ENCODE measurements at regions not wholly inside any gene's neighbourhood (a gene's known extent, or its start where the extent isn't known, plus 50 kb on each side); places are given as distances from the start of the nearest gene placed in this dataset.

DNA sequence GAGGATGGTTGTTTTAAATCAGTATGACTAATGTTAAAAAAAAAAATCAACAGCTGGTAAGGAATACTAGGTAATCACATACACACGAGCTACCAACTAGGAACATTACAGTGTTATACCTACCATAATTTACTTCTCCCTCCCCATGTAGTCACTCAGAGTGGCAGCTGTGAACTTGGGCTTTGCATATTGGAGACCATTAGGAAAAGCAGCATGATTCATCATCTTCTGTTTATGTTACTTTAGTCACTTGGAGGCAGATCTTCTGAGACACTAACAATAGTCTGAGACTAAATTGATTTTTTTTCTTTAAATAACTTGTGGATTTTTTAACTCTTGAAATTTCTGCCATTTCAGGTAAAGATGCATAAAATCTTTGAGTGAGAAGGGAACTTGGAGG lies 141.5 kb upstream of the NR4A3 start:
- FAIRE-seq (no peak), DNase-seq (ENCODE audit: insufficient read length, low spot score) (no peak)
- TF ChIP-seq TAF1 (IDR thresholded peaks at IDR 0.05; ENCODE audit: low read depth, low read length) (no peak), POLR2AphosphoS5 (IDR thresholded peaks at IDR 0.05; ENCODE audit: low read depth, low read length) (no peak), PAX5 (IDR thresholded peaks at IDR 0.05; ENCODE audit: insufficient read depth, low read length, severe bottlenecking) (no peak), POLR2A (IDR thresholded peaks at IDR 0.05; ENCODE audit: low read depth, low read length) (no peak), POU2F2 (IDR thresholded peaks at IDR 0.05; ENCODE audit: low read depth, low read length) (no peak), SPI1 (IDR thresholded peaks at IDR 0.05; ENCODE audit: low read depth, low read length) (no peak)

DNA sequence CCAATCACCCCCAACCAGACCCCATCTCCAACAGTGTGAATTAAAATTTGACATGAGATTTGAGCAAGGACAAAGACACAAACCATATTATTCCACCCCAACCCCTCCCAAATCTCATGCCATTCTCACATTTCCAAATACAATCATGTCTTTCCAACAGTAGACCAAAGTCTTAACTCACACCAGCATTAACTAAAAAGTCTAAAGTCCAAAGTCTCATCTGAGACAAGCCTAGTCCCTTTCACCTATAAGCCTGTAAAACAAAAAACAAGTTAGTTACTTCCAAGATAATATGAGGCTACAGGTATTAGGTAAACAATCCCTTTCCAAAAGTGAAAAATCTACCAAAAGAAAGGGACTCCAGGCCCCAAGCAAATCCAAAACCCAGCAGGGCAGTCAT lies 140.6 kb upstream of the NR4A3 start:
- DNase-seq (ENCODE audit: insufficient read length, low spot score) (no peak), FAIRE-seq (no peak)
- TF ChIP-seq TAF1 (IDR thresholded peaks at IDR 0.05; ENCODE audit: low read depth, low read length), result no peak
- TF ChIP-seq POU2F2 (IDR thresholded peaks at IDR 0.05; ENCODE audit: low read depth, low read length), result no peak
- TF ChIP-seq PAX5 (IDR thresholded peaks at IDR 0.05; ENCODE audit: insufficient read depth, low read length, severe bottlenecking), result no peak
- no peak for TF ChIP-seq SPI1 (IDR thresholded peaks at IDR 0.05; ENCODE audit: low read depth, low read length)

DNA sequence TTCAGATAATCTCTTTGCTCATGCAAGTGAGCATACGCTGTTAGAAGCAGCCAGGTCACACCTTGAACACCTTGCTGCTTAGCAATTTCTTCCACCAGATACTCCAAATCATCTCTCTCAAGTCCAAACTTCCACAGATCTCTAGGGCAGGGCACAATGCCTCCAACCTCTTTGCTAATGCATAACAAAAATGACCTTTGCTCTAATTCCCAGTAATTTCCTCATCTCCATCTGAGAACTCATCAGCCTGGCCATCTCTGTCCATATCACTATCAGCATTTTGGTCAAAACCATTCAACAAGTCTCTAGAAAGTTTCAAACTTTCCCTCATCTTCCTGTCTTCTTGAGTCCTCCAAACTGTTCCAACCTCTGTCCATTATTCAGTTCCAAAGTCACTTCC lies 139.3 kb upstream of the NR4A3 start:
- DNase-seq (ENCODE audit: insufficient read length, low spot score), result no peak
- no peak for FAIRE-seq
- TF ChIP-seq POU2F2 (IDR thresholded peaks at IDR 0.05; ENCODE audit: low read depth, low read length) (no peak), TAF1 (IDR thresholded peaks at IDR 0.05; ENCODE audit: low read depth, low read length) (no peak), POLR2A (IDR thresholded peaks at IDR 0.05; ENCODE audit: low read depth, low read length) (no peak), PAX5 (IDR thresholded peaks at IDR 0.05; ENCODE audit: insufficient read depth, low read length, severe bottlenecking) (no peak), SPI1 (IDR thresholded peaks at IDR 0.05; ENCODE audit: low read depth, low read length) (no peak), POLR2AphosphoS5 (IDR thresholded peaks at IDR 0.05; ENCODE audit: low read depth, low read length) (no peak)

DNA sequence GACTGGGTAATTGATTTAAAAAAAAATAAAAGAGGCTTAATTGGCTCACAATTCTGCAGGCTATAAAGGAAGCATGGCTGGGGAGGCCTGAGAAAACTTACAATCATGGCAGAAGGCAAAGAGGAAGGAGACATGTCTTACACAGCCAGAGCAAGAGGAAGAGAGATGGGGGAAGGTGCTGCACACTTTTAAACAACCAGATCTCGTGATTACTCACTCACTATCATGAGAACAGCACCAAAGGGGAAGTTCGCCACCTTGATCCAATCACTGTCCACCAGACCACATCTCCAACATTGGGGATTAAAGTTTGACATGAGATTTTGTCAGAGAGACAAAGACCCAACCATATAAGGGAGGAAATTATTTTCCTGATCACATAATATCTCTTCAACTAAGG lies 138.8 kb upstream of the NR4A3 start:
- no peak for FAIRE-seq

DNA sequence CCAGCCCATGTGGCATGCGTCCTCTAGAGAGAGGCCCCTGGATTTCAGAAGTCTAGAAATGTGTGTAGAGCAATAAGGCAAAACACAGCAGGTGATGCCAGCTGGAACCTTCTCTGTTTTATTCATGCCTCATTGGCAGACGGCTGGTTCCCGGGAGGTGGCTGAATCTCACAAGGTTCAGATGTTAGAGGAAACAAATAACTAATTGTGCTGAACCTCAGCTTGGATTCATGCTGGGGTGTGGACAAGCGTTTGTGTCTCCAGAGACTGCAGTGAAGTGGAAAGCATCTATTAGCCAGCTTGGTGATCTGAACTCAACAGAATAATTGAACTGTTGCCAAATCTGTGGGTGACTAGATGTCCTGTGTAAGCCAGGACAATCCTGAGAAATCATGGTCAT lies 131.1 kb upstream of the NR4A3 start:
- TF ChIP-seq PAX5 (IDR thresholded peaks at IDR 0.05; ENCODE audit: insufficient read depth, low read length, severe bottlenecking), result no peak
- no peak for TF ChIP-seq POLR2AphosphoS5 (IDR thresholded peaks at IDR 0.05; ENCODE audit: low read depth, low read length)
- no peak for TF ChIP-seq TAF1 (IDR thresholded peaks at IDR 0.05; ENCODE audit: low read depth, low read length)
- TF ChIP-seq POU2F2 (IDR thresholded peaks at IDR 0.05; ENCODE audit: low read depth, low read length), result no peak
- TF ChIP-seq SPI1 (IDR thresholded peaks at IDR 0.05; ENCODE audit: low read depth, low read length), result no peak
- no peak for TF ChIP-seq POLR2A (IDR thresholded peaks at IDR 0.05; ENCODE audit: low read depth, low read length)
- no peak for FAIRE-seq
- no peak for DNase-seq (ENCODE audit: insufficient read length, low spot score)

More for the DNA sequence above, 138.8 kb upstream of the NR4A3 start:
- no peak for DNase-seq (ENCODE audit: insufficient read length, low spot score)
- TF ChIP-seq TAF1 (IDR thresholded peaks at IDR 0.05; ENCODE audit: low read depth, low read length) (no peak), POLR2AphosphoS5 (IDR thresholded peaks at IDR 0.05; ENCODE audit: low read depth, low read length) (no peak), POLR2A (IDR thresholded peaks at IDR 0.05; ENCODE audit: low read depth, low read length) (no peak), SPI1 (IDR thresholded peaks at IDR 0.05; ENCODE audit: low read depth, low read length) (no peak), POU2F2 (IDR thresholded peaks at IDR 0.05; ENCODE audit: low read depth, low read length) (no peak), PAX5 (IDR thresholded peaks at IDR 0.05; ENCODE audit: insufficient read depth, low read length, severe bottlenecking) (no peak)

DNA sequence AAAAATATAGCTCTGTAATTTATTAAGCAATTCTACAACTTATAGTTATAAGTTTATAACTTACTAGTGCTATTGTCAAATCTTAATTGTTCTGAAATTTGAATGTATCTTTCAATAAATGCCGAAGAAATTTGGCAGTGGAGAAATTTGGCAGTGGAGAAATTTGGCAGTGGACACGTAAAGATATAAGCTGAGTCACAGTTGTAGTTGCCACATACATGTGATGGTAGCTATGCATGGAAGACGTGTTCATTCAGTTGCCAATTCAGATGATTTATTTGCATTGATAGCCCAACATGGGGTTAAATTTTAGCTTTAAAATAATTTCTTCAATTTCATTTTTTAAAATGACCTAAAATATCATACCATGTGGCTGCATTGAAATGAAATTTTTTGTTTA lies 127.8 kb upstream of the NR4A3 start:
- TF ChIP-seq TAF1 (IDR thresholded peaks at IDR 0.05; ENCODE audit: low read depth, low read length), result no peak
- no peak for TF ChIP-seq POU2F2 (IDR thresholded peaks at IDR 0.05; ENCODE audit: low read depth, low read length)
- TF ChIP-seq SPI1 (IDR thresholded peaks at IDR 0.05; ENCODE audit: low read depth, low read length), result no peak
- TF ChIP-seq PAX5 (IDR thresholded peaks at IDR 0.05; ENCODE audit: insufficient read depth, low read length, severe bottlenecking), result no peak
- FAIRE-seq, result peak; percentile 23

DNA sequence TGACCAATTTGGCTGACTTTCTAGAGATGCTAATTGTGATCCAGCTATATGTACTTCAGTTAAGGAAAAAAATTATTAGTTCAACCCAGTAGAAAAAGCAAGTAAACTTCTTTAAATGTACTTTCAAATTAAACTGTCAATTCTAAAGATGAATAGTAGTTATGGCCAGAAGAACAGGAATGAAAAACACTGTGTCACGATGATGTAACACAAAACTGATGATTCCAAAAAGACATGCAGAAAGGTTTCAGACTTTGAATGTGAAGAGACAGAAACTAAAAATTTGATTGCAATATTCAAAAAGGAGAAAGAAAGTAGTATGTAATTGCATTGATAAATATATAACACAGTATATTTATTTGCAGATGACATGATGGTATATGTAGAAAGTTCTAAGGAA lies 127.3 kb upstream of the NR4A3 start:
- DNase-seq (ENCODE audit: insufficient read length, low spot score) (no peak), FAIRE-seq (no peak)
- TF ChIP-seq PAX5 (IDR thresholded peaks at IDR 0.05; ENCODE audit: insufficient read depth, low read length, severe bottlenecking) (no peak), SPI1 (IDR thresholded peaks at IDR 0.05; ENCODE audit: low read depth, low read length) (no peak)

More for the DNA sequence above, 127.8 kb upstream of the NR4A3 start:
- DNase-seq (ENCODE audit: insufficient read length, low spot score), result no peak

DNA sequence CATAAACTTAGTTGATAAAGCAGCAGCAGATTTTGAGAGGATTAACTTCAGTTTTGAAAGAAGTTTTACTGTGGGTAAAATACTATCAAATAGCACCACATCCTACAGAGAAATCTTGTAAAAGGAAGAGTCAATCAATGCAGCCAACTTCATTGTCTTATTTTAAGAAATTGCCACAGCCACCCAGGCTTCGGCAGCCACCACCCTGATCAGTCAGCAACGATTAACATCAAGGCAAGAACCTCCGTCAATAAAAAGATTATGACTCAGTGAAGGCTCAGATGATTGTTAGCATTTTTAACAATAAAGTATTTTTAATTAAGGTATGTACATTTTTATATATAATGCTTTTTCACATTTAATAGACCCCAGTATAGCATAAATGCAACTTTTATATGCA lies 122.3 kb upstream of the NR4A3 start:
- TF ChIP-seq POU2F2 (IDR thresholded peaks at IDR 0.05; ENCODE audit: low read depth, low read length), result no peak
- TF ChIP-seq POLR2AphosphoS5 (IDR thresholded peaks at IDR 0.05; ENCODE audit: low read depth, low read length), result no peak
- no peak for TF ChIP-seq SPI1 (IDR thresholded peaks at IDR 0.05; ENCODE audit: low read depth, low read length)
- TF ChIP-seq PAX5 (IDR thresholded peaks at IDR 0.05; ENCODE audit: insufficient read depth, low read length, severe bottlenecking), result no peak
- TF ChIP-seq TAF1 (IDR thresholded peaks at IDR 0.05; ENCODE audit: low read depth, low read length), result no peak
- TF ChIP-seq POLR2A (IDR thresholded peaks at IDR 0.05; ENCODE audit: low read depth, low read length), result no peak
- FAIRE-seq, result no peak
- DNase-seq (ENCODE audit: insufficient read length, low spot score), result no peak

DNA sequence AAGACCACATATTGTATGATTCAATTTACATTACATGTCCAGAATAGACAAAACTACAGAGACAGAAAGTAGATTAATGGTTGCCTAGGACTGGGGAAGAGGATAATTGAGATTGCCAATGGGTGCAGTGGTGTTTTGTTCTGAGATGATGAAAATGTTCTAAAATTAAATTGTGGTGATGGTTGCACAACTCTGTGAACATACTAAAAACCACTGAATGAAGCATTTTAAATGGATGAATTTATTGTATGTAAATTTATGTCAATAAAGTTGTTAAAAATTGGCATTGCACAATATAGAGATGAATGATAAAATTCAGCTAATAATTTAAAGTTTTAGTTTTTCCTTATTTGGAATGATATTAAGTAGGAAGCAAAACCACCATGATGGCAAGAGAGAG lies 109.5 kb upstream of the NR4A3 start:
- no peak for FAIRE-seq
- TF ChIP-seq POU2F2 (IDR thresholded peaks at IDR 0.05; ENCODE audit: low read depth, low read length), result no peak
- no peak for TF ChIP-seq TAF1 (IDR thresholded peaks at IDR 0.05; ENCODE audit: low read depth, low read length)
- TF ChIP-seq PAX5 (IDR thresholded peaks at IDR 0.05; ENCODE audit: insufficient read depth, low read length, severe bottlenecking), result no peak
- TF ChIP-seq POLR2A (IDR thresholded peaks at IDR 0.05; ENCODE audit: low read depth, low read length), result no peak
- TF ChIP-seq SPI1 (IDR thresholded peaks at IDR 0.05; ENCODE audit: low read depth, low read length), result no peak
- TF ChIP-seq POLR2AphosphoS5 (IDR thresholded peaks at IDR 0.05; ENCODE audit: low read depth, low read length), result no peak
- no peak for DNase-seq (ENCODE audit: insufficient read length, low spot score)

DNA sequence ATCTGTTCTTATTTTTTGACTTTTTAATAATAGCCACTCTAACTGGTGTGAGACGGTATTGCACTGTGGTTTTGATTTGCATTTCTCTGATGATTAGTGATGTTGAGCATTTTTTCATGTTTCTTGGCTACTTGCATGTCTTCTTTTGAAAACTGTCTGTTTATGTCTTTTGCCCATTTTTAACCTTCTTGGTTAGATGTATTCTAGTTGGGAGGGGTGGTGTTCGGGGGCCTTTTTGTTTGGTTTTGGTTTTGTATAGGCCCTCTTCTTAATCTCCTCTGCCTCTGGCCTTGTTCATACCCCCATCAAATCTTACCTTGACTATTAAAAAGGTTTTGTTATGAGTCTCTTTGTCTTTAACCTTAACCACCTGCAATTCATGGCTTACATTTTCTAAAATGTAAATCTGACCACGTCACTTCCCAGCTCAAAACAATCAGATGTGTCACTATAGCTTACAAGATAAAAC lies 107.8 kb upstream of the NR4A3 start:
- TF ChIP-seq SPI1 (IDR thresholded peaks at IDR 0.05; ENCODE audit: low read depth, low read length) (no peak), POLR2A (IDR thresholded peaks at IDR 0.05; ENCODE audit: low read depth, low read length) (no peak), PAX5 (IDR thresholded peaks at IDR 0.05; ENCODE audit: insufficient read depth, low read length, severe bottlenecking) (no peak), TAF1 (IDR thresholded peaks at IDR 0.05; ENCODE audit: low read depth, low read length) (no peak), POU2F2 (IDR thresholded peaks at IDR 0.05; ENCODE audit: low read depth, low read length) (no peak)
- FAIRE-seq (peak; percentile 78), DNase-seq (ENCODE audit: insufficient read length, low spot score) (no peak)

Data from GM12891 (cell line).